ENCODE measurements at regions not wholly inside any gene's neighbourhood (a gene's known extent, or its start where the extent isn't known, plus 50 kb on each side); places are given as distances from the start of the nearest gene placed in this dataset.
"Not testable (repeated sequence)": the region's sequence is repeated elsewhere in the genome, so short reads cannot be mapped to it uniquely, and the experiment has no call there.

GRCh38 chr10:78420946-78421735 is 387.5 kb downstream of the RPS24 start:
- H3K4me3 ChIP-seq: no peak overlapping the region
- TF ChIP-seq FOXP2 (optimal IDR thresholded peaks at IDR 0.05; ENCODE audit: control extremely low read depth, extremely low read length, insufficient read depth) (no peak), EZH2 (IDR thresholded peaks at IDR 0.05) (no peak), POLR2AphosphoS5 (IDR thresholded peaks at IDR 0.05; ENCODE audit: borderline replicate concordance, low read depth, low read length) (no peak)
- no peak for DNase-seq (ENCODE audit: low read depth, low spot score)
- no peaks in the 10 kb centered on the region for H3K36me3 ChIP-seq (ENCODE audit: insufficient read depth, low read length)
- no peak overlapping the region for H3K27ac ChIP-seq
- no peaks in the 10 kb centered on the region for H3K9me3 ChIP-seq (ENCODE audit: low read depth, low read length)
- no peak overlapping the region for H3K9ac ChIP-seq (ENCODE audit: insufficient read length)

GRCh38 chr10:78424050-78424449 is 390.4 kb downstream of the RPS24 start:
- H3K27ac ChIP-seq; H3K36me3 ChIP-seq (ENCODE audit: insufficient read depth, low read length); DNase-seq (ENCODE audit: low read depth, low spot score); H3K4me3 ChIP-seq; H3K9ac ChIP-seq (ENCODE audit: insufficient read length); H3K9me3 ChIP-seq (ENCODE audit: low read depth, low read length): not testable (repeated sequence)

DNA sequence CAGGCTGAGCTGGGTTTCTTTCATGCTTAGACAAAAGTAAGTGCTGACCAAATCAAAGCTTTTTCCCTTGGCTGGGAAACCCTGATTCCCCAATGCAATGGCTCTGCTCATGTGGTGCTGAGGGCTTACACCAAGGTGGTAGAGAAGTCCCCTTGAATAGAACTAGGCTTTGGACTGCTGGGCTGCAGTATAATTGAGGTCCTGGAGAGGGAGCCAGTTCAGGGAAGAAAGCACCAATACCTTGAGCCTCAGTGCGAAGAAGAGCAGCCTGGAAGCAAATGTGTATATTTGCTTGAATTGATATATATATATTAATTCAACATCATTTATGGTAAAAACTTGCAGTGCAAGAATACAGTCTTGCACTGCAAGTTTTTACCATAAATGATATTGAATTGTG is 391.1 kb downstream of the RPS24 start:
- Histone ChIP-seq H3K9me3 (ENCODE audit: low read depth, low read length) (no peaks in the 10 kb centered on the region), H3K9ac (ENCODE audit: insufficient read length) (no peak overlapping the region), H3K36me3 (ENCODE audit: insufficient read depth, low read length) (no peaks in the 10 kb centered on the region), H3K27ac (no peak overlapping the region), H3K4me3 (no peak overlapping the region)
- TF ChIP-seq EZH2 (IDR thresholded peaks at IDR 0.05) (no peak), FOXP2 (optimal IDR thresholded peaks at IDR 0.05; ENCODE audit: control extremely low read depth, extremely low read length, insufficient read depth) (no peak), POLR2AphosphoS5 (IDR thresholded peaks at IDR 0.05; ENCODE audit: borderline replicate concordance, low read depth, low read length) (no peak)
- DNase-seq (ENCODE audit: low read depth, low spot score): no peak

- TF ChIP-seq POLR2AphosphoS5 (IDR thresholded peaks at IDR 0.05; ENCODE audit: borderline replicate concordance, low read depth, low read length) (no peak), FOXP2 (optimal IDR thresholded peaks at IDR 0.05; ENCODE audit: control extremely low read depth, extremely low read length, insufficient read depth) (no peak), EZH2 (IDR thresholded peaks at IDR 0.05) (no peak)
- no peak for DNase-seq (ENCODE audit: low read depth, low spot score)
- Histone ChIP-seq H3K9me3 (ENCODE audit: low read depth, low read length) (no peaks in the 10 kb centered on the region), H3K36me3 (ENCODE audit: insufficient read depth, low read length) (no peaks in the 10 kb centered on the region), H3K4me3 (no peak overlapping the region), H3K9ac (ENCODE audit: insufficient read length) (no peak overlapping the region), H3K27ac (no peak overlapping the region)
Measured at GRCh38 chr10:78426181-78426580, 392.5 kb downstream of the RPS24 start.

- no peak overlapping the region for H3K4me3 ChIP-seq
- no peak for DNase-seq (ENCODE audit: low read depth, low spot score)
- no peaks in the 10 kb centered on the region for H3K36me3 ChIP-seq (ENCODE audit: insufficient read depth, low read length)
- H3K9me3 ChIP-seq (ENCODE audit: low read depth, low read length): no peaks in the 10 kb centered on the region
- no peak for TF ChIP-seq FOXP2 (optimal IDR thresholded peaks at IDR 0.05; ENCODE audit: control extremely low read depth, extremely low read length, insufficient read depth)
- no peak for TF ChIP-seq POLR2AphosphoS5 (IDR thresholded peaks at IDR 0.05; ENCODE audit: borderline replicate concordance, low read depth, low read length)
- no peak for TF ChIP-seq EZH2 (IDR thresholded peaks at IDR 0.05)
- no peak overlapping the region for H3K9ac ChIP-seq (ENCODE audit: insufficient read length)
- H3K27ac ChIP-seq: no peak overlapping the region
Measured at GRCh38 chr10:78427497-78428031, 393.9 kb downstream of the RPS24 start.

DNA sequence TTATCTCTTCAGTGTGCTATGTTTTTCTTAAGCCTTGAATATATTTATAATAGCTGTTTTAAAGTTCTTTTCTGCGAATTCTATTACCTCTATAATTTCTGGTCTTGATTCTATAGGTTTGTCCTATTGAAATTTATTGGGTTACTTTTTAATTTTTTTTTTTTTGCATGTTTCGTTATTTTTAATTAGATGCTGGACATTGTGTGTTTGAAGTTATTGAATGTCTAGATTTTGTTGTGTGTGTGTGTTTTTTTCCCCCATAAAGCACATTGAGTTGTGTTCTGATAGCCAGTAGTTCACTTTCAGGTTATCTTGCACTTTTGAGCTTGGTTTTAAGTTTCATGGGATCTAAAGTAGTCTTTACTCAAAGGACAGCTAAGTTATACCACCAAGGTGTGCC is 394.9 kb downstream of the RPS24 start:
- Histone ChIP-seq H3K9me3 (ENCODE audit: low read depth, low read length) (no peaks in the 10 kb centered on the region), H3K27ac (no peak overlapping the region), H3K9ac (ENCODE audit: insufficient read length) (no peak overlapping the region)

GRCh38 chr10:78429984-78430383 is 396.3 kb downstream of the RPS24 start:
- H3K9ac ChIP-seq (ENCODE audit: insufficient read length): no peak overlapping the region

More for the DNA sequence above, 394.9 kb downstream of the RPS24 start:
- Histone ChIP-seq H3K4me3 (no peak overlapping the region), H3K36me3 (ENCODE audit: insufficient read depth, low read length) (no peaks in the 10 kb centered on the region)
- no peak for DNase-seq (ENCODE audit: low read depth, low spot score)
- TF ChIP-seq POLR2AphosphoS5 (IDR thresholded peaks at IDR 0.05; ENCODE audit: borderline replicate concordance, low read depth, low read length) (no peak), FOXP2 (optimal IDR thresholded peaks at IDR 0.05; ENCODE audit: control extremely low read depth, extremely low read length, insufficient read depth) (no peak), EZH2 (IDR thresholded peaks at IDR 0.05) (no peak)

GRCh38 chr10:78432583-78432982 is 398.9 kb downstream of the RPS24 start:
- Histone ChIP-seq H3K36me3 (ENCODE audit: insufficient read depth, low read length) (no peaks in the 10 kb centered on the region), H3K9ac (ENCODE audit: insufficient read length) (peak overlapping the region; percentile 63), H3K4me3 (no peak overlapping the region), H3K9me3 (ENCODE audit: low read depth, low read length) (no peaks in the 10 kb centered on the region), H3K27ac (peak overlapping the region; percentile 92)
- no peak for TF ChIP-seq EZH2 (IDR thresholded peaks at IDR 0.05)
- no peak for TF ChIP-seq POLR2AphosphoS5 (IDR thresholded peaks at IDR 0.05; ENCODE audit: borderline replicate concordance, low read depth, low read length)
- no peak for TF ChIP-seq FOXP2 (optimal IDR thresholded peaks at IDR 0.05; ENCODE audit: control extremely low read depth, extremely low read length, insufficient read depth)
- DNase-seq (ENCODE audit: low read depth, low spot score): no peak

More at GRCh38 chr10:78429984-78430383, 396.3 kb downstream of the RPS24 start:
- DNase-seq (ENCODE audit: low read depth, low spot score): no peak
- Histone ChIP-seq H3K27ac (no peak overlapping the region), H3K36me3 (ENCODE audit: insufficient read depth, low read length) (no peaks in the 10 kb centered on the region), H3K4me3 (no peak overlapping the region), H3K9me3 (ENCODE audit: low read depth, low read length) (no peaks in the 10 kb centered on the region)
- TF ChIP-seq POLR2AphosphoS5 (IDR thresholded peaks at IDR 0.05; ENCODE audit: borderline replicate concordance, low read depth, low read length) (no peak), FOXP2 (optimal IDR thresholded peaks at IDR 0.05; ENCODE audit: control extremely low read depth, extremely low read length, insufficient read depth) (no peak), EZH2 (IDR thresholded peaks at IDR 0.05) (no peak)

Data from SK-N-MC (cell line).